ENCODE measurements at regions not wholly inside any gene's neighbourhood (a gene's known extent, or its start where the extent isn't known, plus 50 kb on each side); places are given as distances from the start of the nearest gene placed in this dataset.

DNA sequence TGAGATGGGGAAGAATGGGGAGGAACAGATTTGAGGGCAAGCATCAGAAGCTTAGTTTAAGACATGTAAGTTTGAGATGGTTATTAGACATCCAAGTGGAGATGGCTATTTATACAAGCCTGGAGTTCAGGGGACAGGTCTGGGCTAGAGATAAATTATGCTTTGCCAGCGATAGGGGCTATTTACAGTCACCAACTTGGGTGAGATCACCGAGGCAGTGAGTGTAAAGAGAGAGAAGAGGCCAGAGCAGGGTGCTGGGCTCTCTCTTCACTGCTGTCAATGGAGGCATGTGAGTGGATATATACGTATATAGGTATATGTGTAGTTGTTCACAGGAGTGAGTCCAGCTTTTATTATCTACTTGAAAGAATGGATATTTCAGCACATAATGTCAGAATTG, 81.0 kb downstream of the QPCT start:
- Histone ChIP-seq H3K27me3 (ENCODE audit: control insufficient read depth in 1 of 2, insufficient read depth in 2 of 2, low read length in 2 of 2) (no peaks in the 10 kb centered on the region), H3K9me3 (ENCODE audit: control insufficient read depth in 2 of 2, insufficient read depth in 1 of 2, low read depth in 1 of 2, low read length in 1 of 2) (no peaks in the 10 kb centered on the region), H3K36me3 (ENCODE audit: control insufficient read depth in 2 of 2, insufficient read depth in 2 of 2, low read length in 1 of 2) (no peaks in the 10 kb centered on the region), H3K4me3 (ENCODE audit: low read depth in 1 of 2, low read length in 2 of 2) (no peak overlapping the region), H3K27ac (ENCODE audit: low read depth in 2 of 2, low read length in 1 of 2) (no peak overlapping the region), H3K4me1 (ENCODE audit: control insufficient read depth in 2 of 2, insufficient read depth in 2 of 2, low read length in 1 of 2) (no peaks in the 10 kb centered on the region)
- WGBS, 2 donors, result 79 to 80% methylated on average over 3 of the region's 3 CpGs

DNA sequence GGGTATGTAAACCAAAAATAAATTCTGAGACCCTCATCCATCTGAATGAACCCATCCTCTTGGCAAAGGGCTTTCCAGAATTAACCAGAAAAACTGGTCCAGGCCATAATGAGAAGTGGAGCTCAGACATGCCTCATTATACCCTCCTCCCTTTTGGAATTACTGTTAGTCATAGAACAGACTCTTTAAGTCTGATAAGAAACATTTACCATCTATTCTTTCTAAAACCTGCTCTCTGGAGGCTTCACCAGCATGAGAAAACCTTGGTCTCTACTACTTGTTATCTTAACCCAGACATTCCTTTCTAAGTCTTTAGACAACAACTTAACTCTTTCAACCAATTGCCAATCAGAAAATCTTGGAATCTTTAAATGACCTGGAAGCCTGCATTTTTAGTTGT, 82.8 kb downstream of the QPCT start:
- no peak overlapping the region for H3K4me3 ChIP-seq (ENCODE audit: low read depth in 1 of 2, low read length in 2 of 2)
- no peaks in the 10 kb centered on the region for H3K9me3 ChIP-seq (ENCODE audit: control insufficient read depth in 2 of 2, insufficient read depth in 1 of 2, low read depth in 1 of 2, low read length in 1 of 2)
- H3K36me3 ChIP-seq (ENCODE audit: control insufficient read depth in 2 of 2, insufficient read depth in 2 of 2, low read length in 1 of 2), result no peaks in the 10 kb centered on the region
- H3K27ac ChIP-seq (ENCODE audit: low read depth in 2 of 2, low read length in 1 of 2), result no peak overlapping the region
- no peaks in the 10 kb centered on the region for H3K27me3 ChIP-seq (ENCODE audit: control insufficient read depth in 1 of 2, insufficient read depth in 2 of 2, low read length in 2 of 2)
- H3K4me1 ChIP-seq (ENCODE audit: control insufficient read depth in 2 of 2, insufficient read depth in 2 of 2, low read length in 1 of 2), result no peaks in the 10 kb centered on the region

GRCh38 chr2:37436323-37436722, 91.9 kb downstream of the QPCT start:
- no peaks in the 10 kb centered on the region for H3K4me1 ChIP-seq (ENCODE audit: control insufficient read depth in 2 of 2, insufficient read depth in 2 of 2, low read length in 1 of 2)
- 79 to 82% methylated on average over 2 of the region's 2 CpGs for WGBS, 2 donors
- H3K4me3 ChIP-seq (ENCODE audit: low read depth in 1 of 2, low read length in 2 of 2), result no peak overlapping the region
- H3K36me3 ChIP-seq (ENCODE audit: control insufficient read depth in 2 of 2, insufficient read depth in 2 of 2, low read length in 1 of 2), result no peaks in the 10 kb centered on the region
- H3K27ac ChIP-seq (ENCODE audit: low read depth in 2 of 2, low read length in 1 of 2), result no peak overlapping the region
- peaks cover 0 to 2% of the 10 kb centered on the region in 2 donors for H3K27me3 ChIP-seq (ENCODE audit: control insufficient read depth in 1 of 2, insufficient read depth in 2 of 2, low read length in 2 of 2)
- H3K9me3 ChIP-seq (ENCODE audit: control insufficient read depth in 2 of 2, insufficient read depth in 1 of 2, low read depth in 1 of 2, low read length in 1 of 2), result peaks cover 0 to under 1% of the 10 kb centered on the region in 2 donors

DNA sequence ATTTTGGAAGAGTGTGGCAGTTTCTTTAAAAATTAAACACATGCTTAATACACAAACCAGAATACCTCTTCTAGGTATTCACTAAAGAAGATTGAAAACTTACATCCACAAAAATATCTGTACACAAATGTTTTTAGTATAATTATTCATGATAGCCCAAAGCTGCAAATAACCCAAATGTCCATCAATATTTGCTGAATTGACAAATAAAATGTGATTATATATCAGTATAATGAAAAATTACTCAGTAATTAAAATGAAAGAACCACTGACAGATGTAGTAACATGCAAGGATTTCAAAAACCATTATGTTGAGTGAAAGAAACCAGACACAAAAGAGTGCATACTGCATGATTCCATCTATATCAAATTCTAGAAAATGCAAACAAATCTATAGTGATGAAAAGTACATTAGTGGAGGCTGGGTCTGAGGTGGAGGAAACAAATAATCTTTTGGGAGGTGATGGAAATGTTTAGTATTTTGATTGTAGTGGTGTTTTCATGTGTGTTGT, 94.8 kb downstream of the QPCT start:
- Histone ChIP-seq H3K4me3 (ENCODE audit: low read depth in 1 of 2, low read length in 2 of 2) (no peak overlapping the region), H3K36me3 (ENCODE audit: control insufficient read depth in 2 of 2, insufficient read depth in 2 of 2, low read length in 1 of 2) (no peaks in the 10 kb centered on the region), H3K4me1 (ENCODE audit: control insufficient read depth in 2 of 2, insufficient read depth in 2 of 2, low read length in 1 of 2) (no peaks in the 10 kb centered on the region), H3K9me3 (ENCODE audit: control insufficient read depth in 2 of 2, insufficient read depth in 1 of 2, low read depth in 1 of 2, low read length in 1 of 2) (peaks cover 0 to 3% of the 10 kb centered on the region in 2 donors), H3K27me3 (ENCODE audit: control insufficient read depth in 1 of 2, insufficient read depth in 2 of 2, low read length in 2 of 2) (peaks cover 0 to 2% of the 10 kb centered on the region in 2 donors), H3K27ac (ENCODE audit: low read depth in 2 of 2, low read length in 1 of 2) (no peak overlapping the region)

- peaks cover 0 to 2% of the 10 kb centered on the region in 2 donors for H3K27me3 ChIP-seq (ENCODE audit: control insufficient read depth in 1 of 2, insufficient read depth in 2 of 2, low read length in 2 of 2)
- no peak overlapping the region for H3K4me3 ChIP-seq (ENCODE audit: low read depth in 1 of 2, low read length in 2 of 2)
- H3K36me3 ChIP-seq (ENCODE audit: control insufficient read depth in 2 of 2, insufficient read depth in 2 of 2, low read length in 1 of 2), result no peaks in the 10 kb centered on the region
- no peak overlapping the region for H3K27ac ChIP-seq (ENCODE audit: low read depth in 2 of 2, low read length in 1 of 2)
- WGBS, 2 donors, result 85 to 88% methylated on average over 1 of the region's 1 CpG
- peaks cover 0 to 3% of the 10 kb centered on the region in 2 donors for H3K9me3 ChIP-seq (ENCODE audit: control insufficient read depth in 2 of 2, insufficient read depth in 1 of 2, low read depth in 1 of 2, low read length in 1 of 2)
- H3K4me1 ChIP-seq (ENCODE audit: control insufficient read depth in 2 of 2, insufficient read depth in 2 of 2, low read length in 1 of 2), result no peaks in the 10 kb centered on the region
Observed at GRCh38 chr2:37441055-37441454, 96.6 kb downstream of the QPCT start.

- Histone ChIP-seq H3K36me3 (ENCODE audit: control insufficient read depth in 2 of 2, insufficient read depth in 2 of 2, low read length in 1 of 2) (no peaks in the 10 kb centered on the region), H3K27ac (ENCODE audit: low read depth in 2 of 2, low read length in 1 of 2) (no peak overlapping the region), H3K4me1 (ENCODE audit: control insufficient read depth in 2 of 2, insufficient read depth in 2 of 2, low read length in 1 of 2) (no peaks in the 10 kb centered on the region), H3K27me3 (ENCODE audit: control insufficient read depth in 1 of 2, insufficient read depth in 2 of 2, low read length in 2 of 2) (peaks cover 0 to 6% of the 10 kb centered on the region in 2 donors), H3K4me3 (ENCODE audit: low read depth in 1 of 2, low read length in 2 of 2) (no peak overlapping the region), H3K9me3 (ENCODE audit: control insufficient read depth in 2 of 2, insufficient read depth in 1 of 2, low read depth in 1 of 2, low read length in 1 of 2) (peaks cover 0 to 3% of the 10 kb centered on the region in 2 donors)
- WGBS, 2 donors, result 89 to 92% methylated on average over 3 of the region's 3 CpGs
Observed at GRCh38 chr2:37443082-37443481, 98.7 kb downstream of the QPCT start.

DNA sequence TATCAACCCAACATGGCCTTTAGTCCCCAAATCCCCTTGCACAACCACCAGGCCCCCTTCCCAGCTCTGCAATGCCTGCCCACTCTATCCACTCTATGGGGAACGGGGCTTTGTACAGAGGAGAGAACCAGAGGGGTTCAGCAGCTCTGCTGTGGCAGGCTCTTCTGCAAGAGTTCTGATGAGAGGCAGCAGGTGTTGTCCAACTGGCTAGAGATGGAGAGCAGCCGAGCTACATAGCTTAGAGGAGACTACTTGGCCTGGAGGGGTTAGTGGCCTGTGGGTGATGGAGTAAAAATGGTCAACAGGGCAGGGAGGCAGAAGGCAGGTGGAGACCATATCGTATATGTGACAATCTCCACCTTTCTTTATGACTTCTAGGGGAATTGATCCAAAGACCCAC, 103.0 kb downstream of the QPCT start:
- Histone ChIP-seq H3K27ac (ENCODE audit: low read depth in 2 of 2, low read length in 1 of 2) (no peak overlapping the region), H3K36me3 (ENCODE audit: control insufficient read depth in 2 of 2, insufficient read depth in 2 of 2, low read length in 1 of 2) (no peaks in the 10 kb centered on the region), H3K9me3 (ENCODE audit: control insufficient read depth in 2 of 2, insufficient read depth in 1 of 2, low read depth in 1 of 2, low read length in 1 of 2) (no peaks in the 10 kb centered on the region), H3K4me1 (ENCODE audit: control insufficient read depth in 2 of 2, insufficient read depth in 2 of 2, low read length in 1 of 2) (no peaks in the 10 kb centered on the region), H3K27me3 (ENCODE audit: control insufficient read depth in 1 of 2, insufficient read depth in 2 of 2, low read length in 2 of 2) (peaks cover 0 to 4% of the 10 kb centered on the region in 2 donors), H3K4me3 (ENCODE audit: low read depth in 1 of 2, low read length in 2 of 2) (no peak overlapping the region)
- 81 to 84% methylated on average over 3 of the region's 3 CpGs for WGBS, 2 donors

GRCh38 chr2:37448342-37449120, 104.1 kb downstream of the QPCT start:
- Histone ChIP-seq H3K9me3 (ENCODE audit: control insufficient read depth in 2 of 2, insufficient read depth in 1 of 2, low read depth in 1 of 2, low read length in 1 of 2) (no peaks in the 10 kb centered on the region), H3K4me1 (ENCODE audit: control insufficient read depth in 2 of 2, insufficient read depth in 2 of 2, low read length in 1 of 2) (no peaks in the 10 kb centered on the region), H3K36me3 (ENCODE audit: control insufficient read depth in 2 of 2, insufficient read depth in 2 of 2, low read length in 1 of 2) (no peaks in the 10 kb centered on the region), H3K27ac (ENCODE audit: low read depth in 2 of 2, low read length in 1 of 2) (no peak overlapping the region), H3K27me3 (ENCODE audit: control insufficient read depth in 1 of 2, insufficient read depth in 2 of 2, low read length in 2 of 2) (peaks cover 0 to 4% of the 10 kb centered on the region in 2 donors), H3K4me3 (ENCODE audit: low read depth in 1 of 2, low read length in 2 of 2) (no peak overlapping the region)
- WGBS, 2 donors, result 87 to 91% methylated on average over 3 of the region's 3 CpGs

GRCh38 chr2:37449761-37450296, 105.4 kb downstream of the QPCT start:
- Histone ChIP-seq H3K36me3 (ENCODE audit: control insufficient read depth in 2 of 2, insufficient read depth in 2 of 2, low read length in 1 of 2) (no peaks in the 10 kb centered on the region), H3K27me3 (ENCODE audit: control insufficient read depth in 1 of 2, insufficient read depth in 2 of 2, low read length in 2 of 2) (peaks cover 0 to 4% of the 10 kb centered on the region in 2 donors), H3K4me1 (ENCODE audit: control insufficient read depth in 2 of 2, insufficient read depth in 2 of 2, low read length in 1 of 2) (no peaks in the 10 kb centered on the region), H3K9me3 (ENCODE audit: control insufficient read depth in 2 of 2, insufficient read depth in 1 of 2, low read depth in 1 of 2, low read length in 1 of 2) (no peaks in the 10 kb centered on the region), H3K4me3 (ENCODE audit: low read depth in 1 of 2, low read length in 2 of 2) (no peak overlapping the region), H3K27ac (ENCODE audit: low read depth in 2 of 2, low read length in 1 of 2) (no peak overlapping the region)
- 40 to 41% methylated on average over 8 of the region's 8 CpGs for WGBS, 2 donors

DNA sequence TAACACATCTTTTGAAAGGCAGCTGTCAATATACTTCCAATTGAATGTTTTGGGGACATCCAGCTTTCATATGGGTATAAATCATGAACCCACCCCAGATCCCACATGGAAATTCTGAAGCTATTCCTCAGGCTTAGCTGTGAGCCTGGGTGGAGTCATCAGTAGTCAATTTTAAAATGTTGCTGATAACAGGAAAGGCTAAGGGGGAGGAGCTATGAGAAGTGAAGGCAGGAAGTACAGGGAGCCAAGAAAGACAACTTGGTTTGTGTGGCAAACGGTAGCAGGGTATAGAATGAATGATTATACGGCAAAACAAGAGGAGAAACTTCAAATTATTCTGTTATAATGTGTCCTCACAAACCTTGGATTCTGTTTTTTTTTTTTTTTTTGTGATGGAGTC, 108.6 kb downstream of the QPCT start:
- no peak overlapping the region for H3K27ac ChIP-seq (ENCODE audit: low read depth in 2 of 2, low read length in 1 of 2)
- H3K27me3 ChIP-seq (ENCODE audit: control insufficient read depth in 1 of 2, insufficient read depth in 2 of 2, low read length in 2 of 2), result no peaks in the 10 kb centered on the region
- no peak overlapping the region for H3K4me3 ChIP-seq (ENCODE audit: low read depth in 1 of 2, low read length in 2 of 2)
- H3K9me3 ChIP-seq (ENCODE audit: control insufficient read depth in 2 of 2, insufficient read depth in 1 of 2, low read depth in 1 of 2, low read length in 1 of 2), result no peaks in the 10 kb centered on the region
- H3K36me3 ChIP-seq (ENCODE audit: control insufficient read depth in 2 of 2, insufficient read depth in 2 of 2, low read length in 1 of 2), result no peaks in the 10 kb centered on the region
- H3K4me1 ChIP-seq (ENCODE audit: control insufficient read depth in 2 of 2, insufficient read depth in 2 of 2, low read length in 1 of 2), result peaks cover 0 to 4% of the 10 kb centered on the region in 2 donors
- WGBS, 2 donors, result 63 to 72% methylated on average over 2 of the region's 2 CpGs

Measured in esophagus (tissue), 2 donors.